ENCODE measurements at regions not wholly inside any gene's neighbourhood (a gene's known extent, or its start where the extent isn't known, plus 50 kb on each side); places are given as distances from the start of the nearest gene placed in this dataset. TPM values are rescaled to one million over a fixed set of nuclear protein-coding genes. Genes with fewer than 3 reads are reported as not detected.

GRCh38 chr2:88239781-88240180 lies 69.6 kb downstream of the THNSL2 start:
- Histone ChIP-seq H3K27me3 (replicated peaks in 1 of 4; ENCODE audit: control extremely low read depth in 1 of 4, control insufficient read depth in 3 of 4, insufficient read depth in 4 of 4, low read length in 3 of 4) (no peaks in the 10 kb centered on the region), H3K4me3 (ENCODE audit: control extremely low read depth in 1 of 5, extremely low read depth in 1 of 5, insufficient read depth in 1 of 5, low read depth in 2 of 5, low read length in 4 of 5) (no peak overlapping the region), H3K9ac (ENCODE audit: low read length) (no peak overlapping the region), H3K9me3 (ENCODE audit: control extremely low read depth in 1 of 3, control insufficient read depth in 2 of 3, insufficient read depth in 1 of 3, low read length in 2 of 3) (peaks cover 0 to 6% (median 0%) of the 10 kb centered on the region in 3 donors), H3K36me3 (replicated peaks in 1 of 2; ENCODE audit: control extremely low read depth in 1 of 2, control insufficient read depth in 1 of 2, extremely low read depth in 1 of 2, insufficient read depth in 2 of 2, low read length in 1 of 2) (no peaks in the 10 kb centered on the region), H4K20me1 (ENCODE audit: control insufficient read depth, insufficient read depth, low read length, poor library complexity, severe bottlenecking) (no peaks in the 10 kb centered on the region), H3K27ac (ENCODE audit: low read length in 2 of 2) (no peak overlapping the region), H3K79me2 (ENCODE audit: control insufficient read depth, insufficient read depth, low read length) (no peaks in the 10 kb centered on the region), H3K4me1 (ENCODE audit: control insufficient read depth in 2 of 2, insufficient read depth in 2 of 2, low read length in 2 of 2) (no peaks in the 10 kb centered on the region), H2AFZ (ENCODE audit: insufficient read depth, low read depth, low read length, poor library complexity, severe bottlenecking) (no peak overlapping the region), H3K4me2 (replicated peaks; ENCODE audit: low read depth, low read length, poor library complexity, severe bottlenecking) (no peak overlapping the region)
- POLR2A ChIA-PET, result no interaction called here
- Mint-ChIP-seq H3K4me1 (no peaks in the 10 kb centered on the region), H3K4me3 (no peak overlapping the region), H3K27me3 (peaks cover 11% of the 10 kb centered on the region), H3K9me3 (ENCODE audit: insufficient read depth) (peaks cover 4% of the 10 kb centered on the region), H3K27ac (no peak overlapping the region)
- CTCF ChIA-PET, result no interaction called here
- TF ChIP-seq EZH2 (IDR thresholded peaks at IDR 0.05; ENCODE audit: borderline replicate concordance, insufficient read depth, low read depth, low read length, poor library complexity, severe bottlenecking), result no peak
- no peak for TF ChIP-seq CTCF (IDR thresholded peaks at IDR 0.05)
- WGBS (ENCODE audit: insufficient coverage), result 80% methylated on average over 8 of the region's 11 CpGs
- ATAC-seq (ENCODE audit: low read depth) (no peak), DNase-seq (no peak)
- intact Hi-C loops (cut with micrococcal nuclease), result no loop called here

DNA sequence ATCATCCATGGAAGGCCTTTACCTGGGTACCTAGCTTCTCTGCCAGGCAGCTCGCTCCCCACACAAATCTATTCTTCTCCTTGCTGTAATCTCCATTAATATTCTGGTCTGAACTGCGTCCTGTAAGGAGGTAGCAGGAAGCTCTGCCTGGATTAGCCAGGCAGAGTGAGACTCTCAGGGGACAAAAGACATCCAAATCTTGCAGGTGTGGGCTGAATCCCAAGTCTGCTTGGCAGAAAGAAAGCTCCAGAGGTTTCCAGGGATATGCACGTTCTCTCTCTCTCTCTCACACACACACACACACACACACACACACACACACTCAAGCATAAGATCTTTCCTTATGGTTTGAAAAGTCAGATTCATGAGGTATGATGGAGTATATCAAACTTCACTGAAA lies 66.5 kb downstream of the THNSL2 start:
- no peaks in the 10 kb centered on the region for H3K36me3 ChIP-seq (replicated peaks in 1 of 2; ENCODE audit: control extremely low read depth in 1 of 2, control insufficient read depth in 1 of 2, extremely low read depth in 1 of 2, insufficient read depth in 2 of 2, low read length in 1 of 2)
- TF ChIP-seq CTCF (IDR thresholded peaks at IDR 0.05) (no peak), EZH2 (IDR thresholded peaks at IDR 0.05; ENCODE audit: borderline replicate concordance, insufficient read depth, low read depth, low read length, poor library complexity, severe bottlenecking) (no peak)
- ATAC-seq (ENCODE audit: low read depth) (no peak), DNase-seq (no peak)
- H3K9me3 Mint-ChIP-seq (ENCODE audit: insufficient read depth), result no peaks in the 10 kb centered on the region
- H3K9me3 ChIP-seq (ENCODE audit: control extremely low read depth in 1 of 3, control insufficient read depth in 2 of 3, insufficient read depth in 1 of 3, low read length in 2 of 3), result no peaks in the 10 kb centered on the region
- no peak overlapping the region for H3K27ac ChIP-seq (ENCODE audit: low read length in 2 of 2)
- H3K4me1 ChIP-seq (ENCODE audit: control insufficient read depth in 2 of 2, insufficient read depth in 2 of 2, low read length in 2 of 2), result no peaks in the 10 kb centered on the region
- H3K4me3 ChIP-seq (ENCODE audit: control extremely low read depth in 1 of 5, extremely low read depth in 1 of 5, insufficient read depth in 1 of 5, low read depth in 2 of 5, low read length in 4 of 5), result no peak overlapping the region
- ChIA-PET CTCF (no interaction called here), POLR2A (no interaction called here)
- no peaks in the 10 kb centered on the region for H3K79me2 ChIP-seq (ENCODE audit: control insufficient read depth, insufficient read depth, low read length)
- peaks cover 0 to 2% (median 0%) of the 10 kb centered on the region in 4 experiments for H3K27me3 ChIP-seq (replicated peaks in 1 of 4; ENCODE audit: control extremely low read depth in 1 of 4, control insufficient read depth in 3 of 4, insufficient read depth in 4 of 4, low read length in 3 of 4)
- no peak overlapping the region for H3K27ac Mint-ChIP-seq
- peaks cover 21% of the 10 kb centered on the region for H3K27me3 Mint-ChIP-seq
- no peak overlapping the region for H3K4me3 Mint-ChIP-seq
- no peaks in the 10 kb centered on the region for H4K20me1 ChIP-seq (ENCODE audit: control insufficient read depth, insufficient read depth, low read length, poor library complexity, severe bottlenecking)
- no peak overlapping the region for H3K9ac ChIP-seq (ENCODE audit: low read length)
- H3K4me1 Mint-ChIP-seq, result no peaks in the 10 kb centered on the region
- no peak overlapping the region for H3K4me2 ChIP-seq (replicated peaks; ENCODE audit: low read depth, low read length, poor library complexity, severe bottlenecking)
- no CpG with 5 or more reads among the region's 3 CpGs for WGBS (ENCODE audit: insufficient coverage)
- intact Hi-C loops (cut with micrococcal nuclease), result no loop called here
- H2AFZ ChIP-seq (ENCODE audit: insufficient read depth, low read depth, low read length, poor library complexity, severe bottlenecking), result no peak overlapping the region

Small RNA genes in the stretch of these regions (small RNA-seq; reads per million reads assigned to genes)
- gene RF00026 (ENCODE audit: insufficient read length, low read depth, low replicate concordance) (not detected), gene RNU6-1168P (ENCODE audit: insufficient read length, low read depth, low replicate concordance) (not detected)

Data from B cell (primary cell).